Left lung (tissue), 4 donors: ENCODE measurements at regions not wholly inside any gene's neighbourhood (a gene's known extent, or its start where the extent isn't known, plus 50 kb on each side); places are given as distances from the start of the nearest gene placed in this dataset.

Experiments
- ATAC-seq: fragments of 200-7000 bp; cut with Tn5 transposase; one replicate; pipeline ENCODE4 v1.9.1; 2020; ENCODE audit warnings: moderate library complexity
- DNase-seq, 4 donors: peaks; one replicate each; pipeline ENCODE4 v3.0.0-alpha.2; 2013 to 2020
- H3K27ac ChIP-seq, 2 donors: fragments of 200-600 bp; sonication (generic) in 1 of 2; one replicate each; pipeline versions ENCODE4 v1.5.0 to v1.8.0; 2020 to 2021
- H3K27me3 ChIP-seq, 2 donors: fragments of 200-600 bp; sonication (generic) in 1 of 2; one replicate each; pipeline versions ENCODE4 v1.5.0 to v1.8.0; 2020 to 2021
- H3K36me3 ChIP-seq, 2 donors: fragments of 200-600 bp; sonication (generic) in 1 of 2; one replicate each; pipeline versions ENCODE4 v1.5.0 to v1.8.0; 2020 to 2021
- H3K4me1 ChIP-seq, 2 donors: fragments of 200-600 bp; one replicate each; pipeline ENCODE4 v1.8.0; 2021
- H3K4me3 ChIP-seq, 2 donors: fragments of 200-600 bp; sonication (generic) in 1 of 2; one replicate each; pipeline versions ENCODE4 v1.5.0 to v1.8.0; 2020 to 2021; ENCODE audit warnings: mild to moderate bottlenecking in 1 of 2
- H3K9me3 ChIP-seq, 2 donors: fragments of 200-600 bp; sonication (generic) in 1 of 2; one replicate each; pipeline versions ENCODE4 v1.5.0 to v1.8.0; 2020 to 2021
- intact Hi-C, 2 donors: fragments of 100-400 bp; cut with DNase I; formaldehyde crosslinking; loops; one replicate each; pipeline versions ENCODE4 v1.11.2 to v1.14.2; 2022
- TF ChIP-seq, protein P1 (sequence below), 2 donors: fragments of 200-600 bp; sonication (generic) in 1 of 2; IDR thresholded peaks; one replicate each; pipeline versions ENCODE4 v1.5.0 to v1.8.0; 2021; ENCODE audit warnings: antibody characterized with exemption in 2 of 2
- donor health status: DM: no; HTN: yes; CAD: no.
- donor health status: DM: no; HTN: no; CAD: no.

- intact Hi-C loops = no loop called here
- H3K27me3 ChIP-seq = no peaks in the 10 kb centered on the region
- TF ChIP-seq, protein P1, sequence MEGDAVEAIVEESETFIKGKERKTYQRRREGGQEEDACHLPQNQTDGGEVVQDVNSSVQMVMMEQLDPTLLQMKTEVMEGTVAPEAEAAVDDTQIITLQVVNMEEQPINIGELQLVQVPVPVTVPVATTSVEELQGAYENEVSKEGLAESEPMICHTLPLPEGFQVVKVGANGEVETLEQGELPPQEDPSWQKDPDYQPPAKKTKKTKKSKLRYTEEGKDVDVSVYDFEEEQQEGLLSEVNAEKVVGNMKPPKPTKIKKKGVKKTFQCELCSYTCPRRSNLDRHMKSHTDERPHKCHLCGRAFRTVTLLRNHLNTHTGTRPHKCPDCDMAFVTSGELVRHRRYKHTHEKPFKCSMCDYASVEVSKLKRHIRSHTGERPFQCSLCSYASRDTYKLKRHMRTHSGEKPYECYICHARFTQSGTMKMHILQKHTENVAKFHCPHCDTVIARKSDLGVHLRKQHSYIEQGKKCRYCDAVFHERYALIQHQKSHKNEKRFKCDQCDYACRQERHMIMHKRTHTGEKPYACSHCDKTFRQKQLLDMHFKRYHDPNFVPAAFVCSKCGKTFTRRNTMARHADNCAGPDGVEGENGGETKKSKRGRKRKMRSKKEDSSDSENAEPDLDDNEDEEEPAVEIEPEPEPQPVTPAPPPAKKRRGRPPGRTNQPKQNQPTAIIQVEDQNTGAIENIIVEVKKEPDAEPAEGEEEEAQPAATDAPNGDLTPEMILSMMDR (IDR thresholded peaks at IDR 0.05) = no peak
- no peak overlapping the region for H3K27ac ChIP-seq
- H3K4me1 ChIP-seq = no peaks in the 10 kb centered on the region
- no peaks in the 10 kb centered on the region for H3K36me3 ChIP-seq
- ATAC-seq = no peak
- no peak overlapping the region for H3K4me3 ChIP-seq
- H3K9me3 ChIP-seq = no peaks in the 10 kb centered on the region
- no peak for DNase-seq
Observed at GRCh38 chr20:60361761-60362395, 403.7 kb downstream of the CDH26 start.

- no peaks in the 10 kb centered on the region for H3K4me1 ChIP-seq
- TF ChIP-seq, protein P1 (IDR thresholded peaks at IDR 0.05) = no peak
- no peaks in the 10 kb centered on the region for H3K36me3 ChIP-seq
- no peak overlapping the region for H3K4me3 ChIP-seq
- H3K27me3 ChIP-seq = no peaks in the 10 kb centered on the region
- DNase-seq (no peak), ATAC-seq (no peak)
- no peak overlapping the region for H3K27ac ChIP-seq
- intact Hi-C loops = no loop called here
- H3K9me3 ChIP-seq = no peaks in the 10 kb centered on the region
Observed at GRCh38 chr20:60362531-60362930, 404.3 kb downstream of the CDH26 start.

GRCh38 chr20:60363698-60364097, 405.5 kb downstream of the CDH26 start:
- DNase-seq (no peak), ATAC-seq (no peak)
- Histone ChIP-seq H3K36me3 (no peaks in the 10 kb centered on the region), H3K4me3 (no peak overlapping the region), H3K27ac (no peak overlapping the region), H3K9me3 (no peaks in the 10 kb centered on the region), H3K27me3 (no peaks in the 10 kb centered on the region), H3K4me1 (no peaks in the 10 kb centered on the region)
- intact Hi-C loops = no loop called here
- TF ChIP-seq, protein P1 (IDR thresholded peaks at IDR 0.05) = no peak

- Histone ChIP-seq H3K4me1 (no peaks in the 10 kb centered on the region), H3K4me3 (no peak overlapping the region), H3K27ac (no peak overlapping the region), H3K27me3 (no peaks in the 10 kb centered on the region), H3K36me3 (no peaks in the 10 kb centered on the region), H3K9me3 (no peaks in the 10 kb centered on the region)
- intact Hi-C loops = no loop called here
- TF ChIP-seq, protein P1 (IDR thresholded peaks at IDR 0.05) = no peak
- DNase-seq (no peak), ATAC-seq (no peak)
Observed at GRCh38 chr20:60365064-60365666, 406.9 kb downstream of the CDH26 start.

GRCh38 chr20:60365882-60366281, 407.7 kb downstream of the CDH26 start:
- Histone ChIP-seq H3K36me3 (no peaks in the 10 kb centered on the region), H3K27me3 (no peaks in the 10 kb centered on the region), H3K4me3 (no peak overlapping the region), H3K27ac (no peak overlapping the region), H3K4me1 (no peaks in the 10 kb centered on the region), H3K9me3 (no peaks in the 10 kb centered on the region)
- TF ChIP-seq, protein P1 (IDR thresholded peaks at IDR 0.05) = no peak
- intact Hi-C loops = no loop called here
- ATAC-seq (no peak), DNase-seq (no peak)
